Breast epithelium (tissue), 3 donors: ENCODE measurements at regions not wholly inside any gene's neighbourhood (a gene's known extent, or its start where the extent isn't known, plus 50 kb on each side); places are given as distances from the start of the nearest gene placed in this dataset.

Experiments
- POLR2A ChIP-seq: fragments of 450-650 bp; IDR thresholded peaks from one replicate; pipeline ENCODE4 v1.6.1; 2016; ENCODE audit warnings: antibody characterized with exemption, mild to moderate bottlenecking, moderate library complexity
- TF ChIP-seq, protein P1 (sequence below), 3 donors: fragments of 450-650 bp; IDR thresholded peaks; one replicate each; pipeline ENCODE4 v1.5.1; 2016 to 2017; ENCODE audit warnings: antibody characterized with exemption in 3 of 3, mild to moderate bottlenecking in 3 of 3, moderate library complexity in 3 of 3

GRCh38 chr4:181350615-181351415, 892.4 kb upstream of the TENM3 start:
- TF ChIP-seq, protein P1, sequence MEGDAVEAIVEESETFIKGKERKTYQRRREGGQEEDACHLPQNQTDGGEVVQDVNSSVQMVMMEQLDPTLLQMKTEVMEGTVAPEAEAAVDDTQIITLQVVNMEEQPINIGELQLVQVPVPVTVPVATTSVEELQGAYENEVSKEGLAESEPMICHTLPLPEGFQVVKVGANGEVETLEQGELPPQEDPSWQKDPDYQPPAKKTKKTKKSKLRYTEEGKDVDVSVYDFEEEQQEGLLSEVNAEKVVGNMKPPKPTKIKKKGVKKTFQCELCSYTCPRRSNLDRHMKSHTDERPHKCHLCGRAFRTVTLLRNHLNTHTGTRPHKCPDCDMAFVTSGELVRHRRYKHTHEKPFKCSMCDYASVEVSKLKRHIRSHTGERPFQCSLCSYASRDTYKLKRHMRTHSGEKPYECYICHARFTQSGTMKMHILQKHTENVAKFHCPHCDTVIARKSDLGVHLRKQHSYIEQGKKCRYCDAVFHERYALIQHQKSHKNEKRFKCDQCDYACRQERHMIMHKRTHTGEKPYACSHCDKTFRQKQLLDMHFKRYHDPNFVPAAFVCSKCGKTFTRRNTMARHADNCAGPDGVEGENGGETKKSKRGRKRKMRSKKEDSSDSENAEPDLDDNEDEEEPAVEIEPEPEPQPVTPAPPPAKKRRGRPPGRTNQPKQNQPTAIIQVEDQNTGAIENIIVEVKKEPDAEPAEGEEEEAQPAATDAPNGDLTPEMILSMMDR (IDR thresholded peaks at IDR 0.05): no peak
- TF ChIP-seq POLR2A: no peak
